ENCODE measurements at regions not wholly inside any gene's neighbourhood (a gene's known extent, or its start where the extent isn't known, plus 50 kb on each side); places are given as distances from the start of the nearest gene placed in this dataset.
"Not testable (repeated sequence)": the region's sequence is repeated elsewhere in the genome, so short reads cannot be mapped to it uniquely, and the experiment has no call there.

GRCh38 chr11:10978198-10978597 is 120.3 kb upstream of the ZBED5 start:
- H3K36me3 Mint-ChIP-seq: peaks cover 14% of the 10 kb centered on the region
- peaks cover 17% of the 10 kb centered on the region for H3K9me3 Mint-ChIP-seq
- ATAC-seq: peak; percentile 61
- H3K4me3 Mint-ChIP-seq: no peak overlapping the region
- peaks cover 60% of the 10 kb centered on the region for H3K4me1 Mint-ChIP-seq
- no peaks in the 10 kb centered on the region for H3K27me3 Mint-ChIP-seq
- peak overlapping the region; percentile 23 for H3K27ac Mint-ChIP-seq

- Mint-ChIP-seq H3K36me3 (peaks cover 5% of the 10 kb centered on the region), H3K4me3 (no peak overlapping the region), H3K27me3 (no peaks in the 10 kb centered on the region), H3K4me1 (peaks cover 45% of the 10 kb centered on the region), H3K9me3 (peaks cover 10% of the 10 kb centered on the region), H3K27ac (peak overlapping the region; percentile 3)
- no peak for ATAC-seq
Measured at GRCh38 chr11:10975287-10975721, 117.5 kb upstream of the ZBED5 start.

- Mint-ChIP-seq H3K27me3 (no peaks in the 10 kb centered on the region), H3K4me1 (peaks cover 30% of the 10 kb centered on the region), H3K4me3 (no peak overlapping the region), H3K9me3 (peaks cover 5% of the 10 kb centered on the region), H3K36me3 (peaks cover 5% of the 10 kb centered on the region), H3K27ac (peak overlapping the region; percentile 21)
- ATAC-seq: no peak
Measured at GRCh38 chr11:10973416-10973815, 115.6 kb upstream of the ZBED5 start.

- no peak overlapping the region for H3K4me3 Mint-ChIP-seq
- no peak overlapping the region for H3K27ac Mint-ChIP-seq
- peaks cover 7% of the 10 kb centered on the region for H3K9me3 Mint-ChIP-seq
- ATAC-seq: no peak
- no peaks in the 10 kb centered on the region for H3K27me3 Mint-ChIP-seq
- H3K4me1 Mint-ChIP-seq: peaks cover 13% of the 10 kb centered on the region
- peaks cover 9% of the 10 kb centered on the region for H3K36me3 Mint-ChIP-seq
Measured at GRCh38 chr11:10970926-10971325, 113.1 kb upstream of the ZBED5 start.

GRCh38 chr11:10969387-10969786 is 111.5 kb upstream of the ZBED5 start:
- no peak for ATAC-seq
- Mint-ChIP-seq H3K36me3 (peaks cover 15% of the 10 kb centered on the region), H3K27ac (no peak overlapping the region), H3K4me1 (peaks cover 13% of the 10 kb centered on the region), H3K27me3 (no peaks in the 10 kb centered on the region), H3K9me3 (peaks cover 11% of the 10 kb centered on the region), H3K4me3 (no peak overlapping the region)

- Mint-ChIP-seq H3K36me3 (peaks cover 18% of the 10 kb centered on the region), H3K4me1 (peaks cover 11% of the 10 kb centered on the region), H3K27me3 (peaks cover 45% of the 10 kb centered on the region), H3K9me3 (peaks cover 14% of the 10 kb centered on the region)
- not testable (repeated sequence) for H3K4me3 Mint-ChIP-seq, ATAC-seq, H3K27ac Mint-ChIP-seq
Measured at GRCh38 chr11:10956884-10957283, 99.0 kb upstream of the ZBED5 start.

GRCh38 chr11:10955616-10956015 is 97.8 kb upstream of the ZBED5 start:
- peaks cover 11% of the 10 kb centered on the region for H3K4me1 Mint-ChIP-seq
- peaks cover 41% of the 10 kb centered on the region for H3K27me3 Mint-ChIP-seq
- no peak overlapping the region for H3K4me3 Mint-ChIP-seq
- no peak overlapping the region for H3K27ac Mint-ChIP-seq
- peaks cover 14% of the 10 kb centered on the region for H3K9me3 Mint-ChIP-seq
- peaks cover 18% of the 10 kb centered on the region for H3K36me3 Mint-ChIP-seq
- no peak for ATAC-seq

- Mint-ChIP-seq H3K4me1 (peaks cover 11% of the 10 kb centered on the region), H3K27ac (no peak overlapping the region), H3K27me3 (peaks cover 41% of the 10 kb centered on the region), H3K9me3 (peaks cover 7% of the 10 kb centered on the region), H3K4me3 (no peak overlapping the region), H3K36me3 (peaks cover 15% of the 10 kb centered on the region)
- ATAC-seq: no peak
Measured at GRCh38 chr11:10954184-10954583, 96.3 kb upstream of the ZBED5 start.

GRCh38 chr11:10952872-10953271 is 95.0 kb upstream of the ZBED5 start:
- Mint-ChIP-seq H3K27ac (no peak overlapping the region), H3K4me3 (no peak overlapping the region), H3K4me1 (peaks cover 11% of the 10 kb centered on the region), H3K27me3 (peaks cover 40% of the 10 kb centered on the region), H3K36me3 (peaks cover 6% of the 10 kb centered on the region), H3K9me3 (peaks cover 6% of the 10 kb centered on the region)
- no peak for ATAC-seq

- ATAC-seq, H3K36me3 Mint-ChIP-seq, H3K27ac Mint-ChIP-seq, H3K9me3 Mint-ChIP-seq, H3K4me3 Mint-ChIP-seq, H3K4me1 Mint-ChIP-seq: not testable (repeated sequence)
- peaks cover 29% of the 10 kb centered on the region for H3K27me3 Mint-ChIP-seq
Measured at GRCh38 chr11:10947935-10948334, 90.1 kb upstream of the ZBED5 start.

- Mint-ChIP-seq H3K27me3 (peaks cover 21% of the 10 kb centered on the region), H3K27ac (no peak overlapping the region), H3K4me1 (no peaks in the 10 kb centered on the region), H3K9me3 (peaks cover 5% of the 10 kb centered on the region), H3K36me3 (no peaks in the 10 kb centered on the region), H3K4me3 (no peak overlapping the region)
- no peak for ATAC-seq
Measured at GRCh38 chr11:10946072-10946471, 88.2 kb upstream of the ZBED5 start.

- H3K27me3 Mint-ChIP-seq: peaks cover 12% of the 10 kb centered on the region
- H3K9me3 Mint-ChIP-seq: peaks cover 5% of the 10 kb centered on the region
Measured at GRCh38 chr11:10945196-10945595, 87.3 kb upstream of the ZBED5 start.

GRCh38 chr11:10943968-10944367 is 86.1 kb upstream of the ZBED5 start:
- H3K27ac Mint-ChIP-seq: no peak overlapping the region
- no peaks in the 10 kb centered on the region for H3K36me3 Mint-ChIP-seq
- H3K4me3 Mint-ChIP-seq: no peak overlapping the region

More at GRCh38 chr11:10945196-10945595, 87.3 kb upstream of the ZBED5 start:
- Mint-ChIP-seq H3K4me3 (no peak overlapping the region), H3K4me1 (no peaks in the 10 kb centered on the region), H3K36me3 (no peaks in the 10 kb centered on the region), H3K27ac (no peak overlapping the region)
- ATAC-seq: no peak

GRCh38 chr11:10942620-10943019 is 84.8 kb upstream of the ZBED5 start:
- ATAC-seq: no peak

More at GRCh38 chr11:10943968-10944367, 86.1 kb upstream of the ZBED5 start:
- Mint-ChIP-seq H3K27me3 (peaks cover under 1% of the 10 kb centered on the region), H3K4me1 (no peaks in the 10 kb centered on the region), H3K9me3 (peaks cover 2% of the 10 kb centered on the region)
- no peak for ATAC-seq

GRCh38 chr11:10941871-10942270 is 84.0 kb upstream of the ZBED5 start:
- no peaks in the 10 kb centered on the region for H3K27me3 Mint-ChIP-seq
- no peak for ATAC-seq
- H3K9me3 Mint-ChIP-seq: no peaks in the 10 kb centered on the region
- no peak overlapping the region for H3K4me3 Mint-ChIP-seq
- no peaks in the 10 kb centered on the region for H3K36me3 Mint-ChIP-seq
- H3K4me1 Mint-ChIP-seq: no peaks in the 10 kb centered on the region
- no peak overlapping the region for H3K27ac Mint-ChIP-seq

More at GRCh38 chr11:10942620-10943019, 84.8 kb upstream of the ZBED5 start:
- Mint-ChIP-seq H3K4me3 (no peak overlapping the region), H3K4me1 (no peaks in the 10 kb centered on the region), H3K9me3 (no peaks in the 10 kb centered on the region), H3K27me3 (no peaks in the 10 kb centered on the region), H3K36me3 (no peaks in the 10 kb centered on the region), H3K27ac (no peak overlapping the region)

- no peaks in the 10 kb centered on the region for H3K36me3 Mint-ChIP-seq
- H3K27me3 Mint-ChIP-seq: no peaks in the 10 kb centered on the region
- no peak overlapping the region for H3K27ac Mint-ChIP-seq
- no peaks in the 10 kb centered on the region for H3K9me3 Mint-ChIP-seq
- ATAC-seq: no peak
- no peaks in the 10 kb centered on the region for H3K4me1 Mint-ChIP-seq
- no peak overlapping the region for H3K4me3 Mint-ChIP-seq
Measured at GRCh38 chr11:10941414-10941813, 83.6 kb upstream of the ZBED5 start.

Measured in stimulated activated memory B cell treated with anti-CD40 and anti-IgM and Interleukin-4, amounts not matched to agents 10 μg/mL and 1 μg/mL and 100 μg/mL, for 72 hours (primary cell).